GM19240 (cell line): ENCODE measurements at regions not wholly inside any gene's neighbourhood (a gene's known extent, or its start where the extent isn't known, plus 50 kb on each side); places are given as distances from the start of the nearest gene placed in this dataset.

Source experiments
- DNase-seq: peaks from one replicate; pipeline ENCODE4 v3.0.0; 2011; ENCODE audit warnings: low spot score; ENCODE audit not compliant: insufficient read length

GRCh38 chr10:78746155-78746763 lies 322.5 kb upstream of the ZMIZ1 start:
- no peak for DNase-seq

DNA sequence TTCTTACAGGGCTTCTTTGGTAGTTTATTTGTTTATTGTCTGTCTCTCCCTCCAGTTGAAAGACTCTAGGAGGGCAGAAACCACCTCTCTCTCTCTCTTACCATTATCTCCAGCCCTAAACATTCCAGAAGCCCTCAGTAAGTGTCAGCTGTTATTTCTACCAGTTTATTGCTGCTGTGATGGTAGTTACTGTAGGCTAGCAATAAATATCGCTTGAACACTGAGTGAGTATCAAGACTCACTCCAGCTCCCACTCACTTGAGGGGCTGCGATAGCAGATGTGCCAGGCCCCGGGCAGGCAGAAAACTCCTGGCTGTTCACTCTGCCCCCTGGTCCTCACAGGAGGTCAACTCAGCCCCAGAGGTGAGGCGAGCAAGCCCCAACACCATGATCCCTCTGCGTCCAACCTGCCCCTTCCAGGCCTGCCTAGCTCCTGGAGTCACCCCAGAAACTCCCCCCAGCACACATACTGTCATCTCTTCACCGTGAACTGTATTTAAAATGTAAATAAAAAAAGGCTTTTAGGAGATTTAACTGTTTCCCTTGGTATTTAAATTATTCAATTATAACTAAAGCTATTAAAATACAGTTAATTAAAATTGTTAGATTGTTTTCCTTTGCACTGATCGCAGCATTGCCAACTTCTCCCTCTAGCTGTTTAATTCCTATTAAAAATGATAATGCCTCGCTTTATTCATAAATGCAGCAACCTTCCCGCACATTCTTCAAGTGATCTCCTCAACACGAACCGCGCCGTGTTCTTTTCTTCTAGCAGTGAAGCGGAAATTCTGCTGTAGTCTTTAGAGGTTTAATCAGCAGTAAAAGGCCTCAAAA lies 321.1 kb upstream of the ZMIZ1 start:
- no peak for DNase-seq

DNA sequence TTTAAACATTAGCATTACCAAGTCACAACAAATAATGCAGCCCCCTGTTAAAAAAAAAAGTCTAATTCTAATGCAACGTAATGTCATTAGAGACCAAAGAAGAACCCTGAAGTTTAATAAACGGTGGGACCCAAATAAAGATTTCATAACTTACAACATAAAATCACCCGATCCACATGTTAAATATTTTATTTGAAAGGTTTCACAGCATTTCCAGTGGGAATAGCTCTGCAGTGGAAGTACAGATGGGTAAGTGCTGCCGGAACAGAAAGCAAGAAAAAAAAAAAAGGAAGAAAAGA lies 320.6 kb upstream of the ZMIZ1 start:
- no peak for DNase-seq

- DNase-seq = no peak
Measured at GRCh38 chr10:78749200-78749599, 319.6 kb upstream of the ZMIZ1 start.

DNA sequence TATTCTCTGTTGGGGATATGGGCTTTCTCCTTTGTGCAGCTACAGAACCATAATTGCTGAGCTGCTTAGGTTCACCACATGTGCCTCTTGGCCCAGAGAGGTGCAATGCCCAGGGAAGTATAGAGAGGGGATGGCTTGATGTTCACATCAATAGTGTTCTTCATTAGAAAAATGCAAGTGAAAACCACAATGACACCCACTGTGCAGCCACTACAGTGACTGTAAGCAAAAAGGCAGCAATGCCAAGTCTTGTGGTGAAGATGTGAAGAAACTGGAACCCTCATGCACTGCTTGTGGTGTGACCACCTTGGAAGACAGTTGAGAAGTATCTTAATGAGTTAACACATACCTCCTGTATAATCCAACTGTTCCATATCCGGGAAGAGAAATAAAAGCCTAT lies 318.9 kb upstream of the ZMIZ1 start:
- no peak for DNase-seq

GRCh38 chr10:78750418-78750817 lies 318.3 kb upstream of the ZMIZ1 start:
- no peak for DNase-seq

DNA sequence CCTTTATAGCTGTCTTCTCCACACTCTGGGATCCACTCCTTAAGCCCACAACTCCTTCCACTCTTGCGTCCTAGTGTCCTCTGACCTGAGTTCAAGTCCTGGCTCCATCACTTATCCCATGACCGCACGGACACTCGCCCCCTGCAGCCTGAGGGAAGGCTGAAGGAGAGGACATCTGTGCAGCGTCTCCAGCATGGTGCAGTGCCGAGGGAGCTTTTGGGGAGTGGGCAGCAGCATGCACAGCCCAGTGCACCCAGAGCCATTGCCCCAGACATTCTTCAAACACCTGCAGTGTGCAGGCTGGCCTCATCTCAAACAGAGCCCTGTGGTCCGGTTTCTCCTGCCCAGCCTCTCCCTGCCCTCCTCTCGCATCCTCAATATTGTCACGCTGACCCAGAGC lies 317.1 kb upstream of the ZMIZ1 start:
- no peak for DNase-seq

DNA sequence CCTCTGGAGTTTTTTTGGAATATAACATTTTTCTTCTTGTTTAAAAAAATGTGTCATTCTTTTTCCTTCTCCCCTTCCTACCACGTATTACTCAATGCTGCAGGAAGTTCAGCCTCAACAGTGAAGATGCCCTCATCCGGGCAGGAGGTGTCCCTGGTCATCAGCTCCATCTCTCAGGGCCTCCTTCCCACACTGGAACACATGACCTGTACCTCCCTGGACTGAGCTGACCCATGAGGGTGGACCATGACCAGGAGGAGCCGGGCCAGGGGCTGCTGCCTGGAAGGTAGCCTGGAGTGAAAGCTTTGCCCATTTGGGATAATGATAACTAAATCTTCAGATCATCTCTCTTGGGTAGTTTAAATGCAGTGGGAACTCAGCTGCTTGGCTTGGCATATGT lies 316.5 kb upstream of the ZMIZ1 start:
- no peak for DNase-seq

GRCh38 chr10:78752708-78753107 lies 316.1 kb upstream of the ZMIZ1 start:
- no peak for DNase-seq

DNA sequence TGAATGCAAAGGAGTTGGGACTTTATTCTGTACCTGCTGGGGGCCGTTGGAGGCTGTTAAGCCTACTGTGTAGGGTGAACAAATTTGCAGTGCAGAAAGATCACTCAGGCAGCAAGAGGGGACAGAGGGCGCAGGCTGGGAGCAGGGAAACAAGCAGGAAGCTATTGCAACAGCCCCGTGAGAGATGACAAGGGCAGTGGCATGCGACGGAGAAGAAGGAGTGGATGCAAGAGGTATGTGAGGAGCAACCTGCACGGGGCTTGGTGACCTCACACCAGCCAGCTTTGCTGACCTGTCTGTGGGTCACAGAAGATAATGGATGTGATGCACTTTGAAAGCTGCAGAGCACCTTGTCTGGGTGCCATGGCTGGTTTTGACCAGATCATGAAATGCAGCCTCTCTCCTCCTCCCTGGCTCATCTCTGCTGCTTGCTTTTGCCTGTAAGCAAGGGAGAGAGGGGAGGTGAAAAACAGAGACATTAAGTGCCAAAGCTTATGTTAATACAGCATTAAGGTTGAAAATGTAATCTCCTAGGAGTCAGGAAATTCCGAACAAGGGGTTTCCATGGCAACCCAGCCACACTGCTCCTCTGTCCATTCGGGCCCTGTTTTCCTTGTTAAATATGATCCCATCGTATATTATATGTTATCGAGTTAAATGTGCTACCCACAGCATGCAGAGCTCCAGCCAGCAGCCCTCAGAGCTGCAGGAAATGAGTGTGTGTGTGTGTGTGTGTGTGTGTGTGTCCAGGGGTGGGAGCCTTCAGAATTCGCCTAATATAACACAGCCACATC lies 314.3 kb upstream of the ZMIZ1 start:
- no peak for DNase-seq

GRCh38 chr10:78755063-78755701 lies 313.6 kb upstream of the ZMIZ1 start:
- DNase-seq = no peak

DNA sequence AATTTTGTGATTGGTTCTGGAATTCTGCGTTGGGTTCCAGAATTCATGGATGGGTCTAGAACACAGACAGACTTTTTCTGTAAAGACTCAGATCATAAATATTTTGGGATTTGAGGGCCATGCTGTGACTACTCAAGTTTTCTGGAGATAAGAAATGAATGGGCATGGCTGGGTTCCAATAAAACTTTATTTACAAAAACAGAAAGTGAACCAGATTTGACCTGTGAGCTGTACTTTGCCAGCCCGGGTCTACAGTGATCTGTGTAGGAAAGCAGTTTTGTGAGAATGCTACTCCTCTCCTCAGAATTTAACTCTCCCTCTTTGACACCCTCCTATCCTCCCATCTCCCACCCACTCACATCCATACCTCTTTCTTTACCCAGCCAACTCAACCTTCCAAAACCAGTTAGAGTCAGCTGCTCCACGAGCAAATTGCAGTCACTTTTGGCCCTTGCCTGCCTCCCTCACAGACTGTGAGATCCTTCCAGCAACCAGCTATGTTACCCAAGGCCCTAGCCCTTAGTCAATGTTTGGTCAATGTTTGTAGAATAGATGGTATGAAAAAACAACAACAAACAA lies 312.8 kb upstream of the ZMIZ1 start:
- no peak for DNase-seq

DNA sequence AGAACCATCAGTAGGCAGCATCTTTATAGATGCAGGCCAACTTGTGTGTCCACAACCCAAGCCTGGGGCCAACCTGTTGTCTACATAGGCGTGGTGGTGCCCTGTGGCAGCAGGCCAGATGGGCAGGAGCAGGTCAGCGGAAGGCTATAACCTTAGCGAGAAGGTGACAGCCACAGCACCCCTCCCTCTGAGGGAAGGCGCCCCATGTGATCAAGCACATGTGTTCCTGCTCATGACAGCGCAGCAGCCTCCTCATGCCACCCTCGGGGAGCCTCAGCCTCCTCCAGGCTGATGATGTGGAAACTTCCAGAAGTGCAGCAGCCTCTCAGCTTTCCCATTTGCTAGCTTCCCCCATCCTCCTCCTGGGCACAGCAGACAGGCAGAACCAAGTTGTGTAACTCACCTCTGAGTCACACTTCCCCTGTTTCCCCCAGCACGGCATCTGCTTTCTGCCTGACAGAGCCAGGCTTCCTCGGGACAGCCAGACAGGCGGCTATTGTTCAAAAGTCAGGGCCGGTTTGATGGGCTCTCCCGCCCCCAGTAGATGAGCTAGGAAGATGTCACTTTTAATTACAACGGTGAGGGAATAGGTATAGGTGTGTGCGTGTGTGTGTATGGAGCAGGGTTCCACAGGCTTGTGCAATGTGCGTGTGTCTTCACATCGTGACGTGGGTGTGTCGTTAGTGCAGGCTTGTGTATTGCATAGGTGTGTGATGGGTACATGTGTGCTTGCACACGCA lies 312.0 kb upstream of the ZMIZ1 start:
- no peak for DNase-seq

- no peak for DNase-seq
Measured at GRCh38 chr10:78757344-78757925, 311.3 kb upstream of the ZMIZ1 start.

- no peak for DNase-seq
Measured at GRCh38 chr10:78758176-78758575, 310.6 kb upstream of the ZMIZ1 start.

- DNase-seq = no peak
Measured at GRCh38 chr10:78759456-78760120, 309.2 kb upstream of the ZMIZ1 start.

GRCh38 chr10:78760463-78761310 lies 308.1 kb upstream of the ZMIZ1 start:
- no peak for DNase-seq

GRCh38 chr10:78761311-78761781 lies 307.4 kb upstream of the ZMIZ1 start:
- DNase-seq = no peak

- no peak for DNase-seq
Measured at GRCh38 chr10:78762086-78762630, 306.6 kb upstream of the ZMIZ1 start.
